Karpas-422 (cell line): ENCODE measurements at regions not wholly inside any gene's neighbourhood (a gene's known extent, or its start where the extent isn't known, plus 50 kb on each side); places are given as distances from the start of the nearest gene placed in this dataset.

Experiments
- DNase-seq: peaks from one replicate; pipeline ENCODE4 v3.0.0-alpha.2; 2015
- H2AFZ ChIP-seq: fragments of 200-600 bp; sonication (generic); 2 replicates; pipeline ENCODE4 v1.6.1; 2014; ENCODE audit warnings: antibody characterized with exemption, low read length, mixed read lengths
- H3K27ac ChIP-seq: fragments of 200-600 bp; sonication (generic); 2 replicates; pipeline ENCODE4 v1.5.1; 2014; ENCODE audit warnings: mild to moderate bottlenecking, low read length, moderate library complexity
- H3K27me3 ChIP-seq: fragments of 200-600 bp; sonication (generic); 2 replicates; pipeline ENCODE4 v1.6.1; 2014; ENCODE audit warnings: low read length, mixed read lengths
- H3K36me3 ChIP-seq: fragments of 200-600 bp; sonication (generic); 2 replicates; pipeline ENCODE4 v1.6.1; 2014; ENCODE audit warnings: low read length, mixed read lengths; ENCODE audit not compliant: insufficient read depth
- H3K4me1 ChIP-seq: fragments of 200-600 bp; sonication (generic); 2 replicates; pipeline ENCODE4 v1.6.1; 2014; ENCODE audit warnings: mild to moderate bottlenecking, low read length, mixed read lengths
- H3K4me2 ChIP-seq: fragments of 200-600 bp; sonication (generic); 2 replicates; pipeline ENCODE4 v1.6.1; 2014; ENCODE audit warnings: low read length, low read depth, mild to moderate bottlenecking; ENCODE audit not compliant: poor library complexity, severe bottlenecking
- H3K4me3 ChIP-seq: fragments of 200-600 bp; sonication (generic); 2 replicates; pipeline ENCODE4 v1.5.1; 2014; ENCODE audit warnings: mild to moderate bottlenecking, antibody characterized with exemption, low read length, mixed read lengths
- H3K79me2 ChIP-seq: fragments of 200-600 bp; sonication (generic); 2 replicates; pipeline ENCODE4 v1.6.1; 2014; ENCODE audit warnings: mild to moderate bottlenecking, low read length, mixed read lengths
- H3K9ac ChIP-seq: fragments of 200-600 bp; sonication (generic); 2 replicates; pipeline ENCODE4 v1.6.0; 2014; ENCODE audit warnings: low read length
- H3K9me2 ChIP-seq: fragments of 200-600 bp; sonication (generic), shearing (Covaris generic); replicated peaks from 2 replicates; pipeline ENCODE4 v1.6.0; 2014; ENCODE audit warnings: mild to moderate bottlenecking, low read length, moderate library complexity; ENCODE audit not compliant: insufficient read depth
- H3K9me3 ChIP-seq: fragments of 300-700, 200-600 bp; sonication (generic); 2 replicates; pipeline ENCODE4 v1.6.1; 2014; ENCODE audit warnings: low read length, mixed read lengths
- H4K20me1 ChIP-seq: fragments of 200-600 bp; sonication (generic); 2 replicates; pipeline ENCODE4 v1.6.1; 2014; ENCODE audit warnings: mild to moderate bottlenecking, antibody characterized with exemption, low read length, low read depth; ENCODE audit not compliant: insufficient read depth

DNA sequence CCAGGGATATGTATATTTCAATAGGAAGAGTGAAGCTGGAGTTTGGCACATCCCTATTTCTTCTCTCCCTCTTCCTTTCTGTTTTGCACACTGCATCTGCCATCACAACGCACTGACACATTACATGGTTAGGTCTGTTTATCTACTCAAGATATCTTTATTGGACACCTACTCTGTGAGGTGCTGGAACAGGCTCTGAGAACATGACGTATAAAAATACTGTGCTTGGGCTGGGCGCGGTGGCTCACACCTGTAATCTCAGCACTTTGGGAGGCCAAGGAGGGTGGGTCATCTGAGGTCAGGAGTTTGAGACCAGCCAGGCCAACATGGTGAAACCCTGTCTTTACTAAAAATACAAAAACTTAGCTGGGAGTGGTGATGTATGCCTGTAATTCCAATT, 653.3 kb downstream of the SLC4A3 start:
- Histone ChIP-seq H4K20me1 (no peaks in the 10 kb centered on the region), H3K27me3 (no peaks in the 10 kb centered on the region), H3K4me1 (no peaks in the 10 kb centered on the region), H2AFZ (no peak overlapping the region), H3K79me2 (no peaks in the 10 kb centered on the region), H3K36me3 (no peaks in the 10 kb centered on the region), H3K4me3 (no peak overlapping the region), H3K9me2 (no peaks in the 10 kb centered on the region), H3K4me2 (no peak overlapping the region), H3K9me3 (no peaks in the 10 kb centered on the region), H3K9ac (no peak overlapping the region), H3K27ac (no peak overlapping the region)
- DNase-seq, result no peak

DNA sequence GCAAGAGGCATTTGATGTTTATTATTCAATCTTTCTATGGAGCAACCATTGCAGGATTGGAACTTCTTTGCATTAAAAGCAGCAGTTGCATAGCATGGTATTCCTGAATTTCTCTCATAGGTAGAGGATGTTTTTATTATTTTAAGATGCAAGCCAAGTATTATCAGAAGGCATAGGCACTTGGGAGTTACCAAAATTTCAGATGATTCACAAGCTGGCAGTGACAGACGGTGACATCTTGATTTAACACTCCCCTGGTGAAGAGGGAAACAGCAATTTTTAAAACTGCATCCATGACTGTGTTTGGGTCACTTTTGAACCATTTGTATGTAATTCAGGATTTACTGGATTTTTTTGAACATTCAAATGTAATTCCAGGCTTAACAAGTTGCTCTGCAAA, 654.3 kb downstream of the SLC4A3 start:
- Histone ChIP-seq H2AFZ (no peak overlapping the region), H3K27ac (no peak overlapping the region), H3K27me3 (no peaks in the 10 kb centered on the region), H3K9me2 (no peaks in the 10 kb centered on the region), H3K36me3 (no peaks in the 10 kb centered on the region), H3K9ac (no peak overlapping the region), H3K79me2 (no peaks in the 10 kb centered on the region), H3K4me1 (no peaks in the 10 kb centered on the region), H4K20me1 (no peaks in the 10 kb centered on the region), H3K4me3 (no peak overlapping the region), H3K9me3 (no peaks in the 10 kb centered on the region), H3K4me2 (no peak overlapping the region)
- no peak for DNase-seq

DNA sequence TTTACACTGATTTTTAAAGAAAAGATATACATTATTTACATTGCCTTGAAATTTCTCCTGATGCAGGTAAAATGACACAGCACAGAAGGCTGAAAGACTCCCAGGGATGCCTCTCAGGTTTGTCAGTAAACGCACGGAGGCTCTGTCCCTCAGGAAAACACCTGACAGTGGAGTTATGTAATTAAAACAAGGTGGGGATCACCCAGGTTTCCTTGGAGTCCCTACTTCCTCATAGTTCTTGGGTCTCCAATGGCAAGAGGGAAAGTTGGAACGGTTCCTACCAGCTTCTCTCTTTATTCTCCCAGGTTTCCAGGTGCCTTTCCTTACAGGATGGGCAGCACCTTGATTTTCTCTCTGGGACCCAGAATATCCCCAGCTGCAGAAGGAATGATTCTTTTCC, 654.8 kb downstream of the SLC4A3 start:
- Histone ChIP-seq H3K27ac (no peak overlapping the region), H3K4me1 (no peaks in the 10 kb centered on the region), H3K36me3 (no peaks in the 10 kb centered on the region), H2AFZ (no peak overlapping the region), H3K4me2 (no peak overlapping the region), H3K79me2 (no peaks in the 10 kb centered on the region), H3K9me2 (no peaks in the 10 kb centered on the region), H3K27me3 (no peaks in the 10 kb centered on the region), H3K4me3 (no peak overlapping the region), H3K9me3 (no peaks in the 10 kb centered on the region), H4K20me1 (no peaks in the 10 kb centered on the region), H3K9ac (no peak overlapping the region)
- no peak for DNase-seq

DNA sequence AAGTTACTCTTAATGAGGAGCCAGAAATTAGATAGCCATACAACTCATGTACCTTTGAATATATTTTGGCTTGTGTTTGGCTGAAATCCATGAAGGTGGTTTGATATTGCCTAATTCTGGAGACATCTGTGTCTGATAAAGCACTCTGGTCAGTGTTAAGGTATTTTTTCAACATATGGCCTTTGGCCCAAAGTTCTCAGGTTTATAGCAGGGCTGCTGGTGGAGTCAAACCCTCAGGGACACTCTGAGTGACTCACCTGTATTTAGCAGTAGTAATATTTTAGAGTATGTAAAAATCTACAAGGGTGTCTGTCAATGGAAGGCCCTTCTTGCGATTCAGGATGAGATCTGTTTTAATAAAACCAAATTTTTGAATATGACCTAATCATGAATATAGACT, 666.5 kb downstream of the SLC4A3 start:
- Histone ChIP-seq H2AFZ (no peak overlapping the region), H3K4me1 (peaks cover 9% of the 10 kb centered on the region), H3K9ac (no peak overlapping the region), H3K4me2 (no peak overlapping the region), H3K27me3 (no peaks in the 10 kb centered on the region), H3K9me3 (no peaks in the 10 kb centered on the region), H3K79me2 (no peaks in the 10 kb centered on the region), H3K27ac (no peak overlapping the region), H3K36me3 (no peaks in the 10 kb centered on the region), H4K20me1 (no peaks in the 10 kb centered on the region), H3K4me3 (no peak overlapping the region), H3K9me2 (no peaks in the 10 kb centered on the region)
- no peak for DNase-seq

DNA sequence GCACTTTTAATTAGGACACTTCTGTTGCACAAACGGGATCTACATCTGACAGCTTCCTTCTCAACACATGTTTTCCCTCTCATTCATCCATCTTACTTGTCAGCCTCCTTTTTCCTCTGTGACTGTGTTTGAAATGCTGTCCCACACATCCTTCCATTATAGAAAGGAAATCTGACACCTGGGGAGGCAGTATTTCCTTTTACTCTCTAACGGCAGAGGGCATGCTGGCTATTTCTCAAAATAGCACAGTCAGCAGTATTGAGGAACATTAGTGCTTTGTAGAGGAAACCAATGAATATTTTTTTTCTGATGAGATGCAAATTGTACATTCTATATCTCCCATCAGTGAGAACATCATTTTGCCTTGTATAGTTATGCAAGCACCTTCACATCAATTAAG, 668.7 kb downstream of the SLC4A3 start:
- Histone ChIP-seq H3K9me2 (no peaks in the 10 kb centered on the region), H3K27me3 (no peaks in the 10 kb centered on the region), H3K4me3 (no peak overlapping the region), H3K9ac (no peak overlapping the region), H3K9me3 (no peaks in the 10 kb centered on the region), H3K36me3 (no peaks in the 10 kb centered on the region), H4K20me1 (no peaks in the 10 kb centered on the region), H3K27ac (no peak overlapping the region), H3K4me1 (peaks cover 9% of the 10 kb centered on the region), H2AFZ (no peak overlapping the region), H3K4me2 (no peak overlapping the region), H3K79me2 (no peaks in the 10 kb centered on the region)
- DNase-seq, result no peak

DNA sequence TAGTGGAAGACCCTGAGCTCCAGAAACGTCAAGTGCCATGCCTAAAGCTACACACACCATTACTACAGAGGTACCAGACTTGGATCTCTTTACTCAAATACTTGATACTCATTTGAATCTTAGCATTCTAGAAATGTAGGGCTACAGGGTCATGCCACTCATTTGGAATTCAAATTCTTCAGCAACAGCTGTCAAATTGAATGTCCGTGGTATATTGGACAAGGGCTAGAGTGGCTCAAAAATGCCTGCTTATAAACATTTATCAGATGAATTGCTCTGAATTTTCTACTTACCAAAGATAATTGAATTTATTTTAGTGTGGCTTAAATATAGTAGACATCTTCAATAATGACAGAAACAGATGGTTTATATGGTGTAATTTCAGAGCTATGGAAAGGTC, 669.7 kb downstream of the SLC4A3 start:
- no peak overlapping the region for H2AFZ ChIP-seq
- H3K27me3 ChIP-seq, result no peaks in the 10 kb centered on the region
- no peaks in the 10 kb centered on the region for H3K36me3 ChIP-seq
- no peaks in the 10 kb centered on the region for H3K79me2 ChIP-seq
- no peak overlapping the region for H3K4me3 ChIP-seq
- H3K4me2 ChIP-seq, result no peak overlapping the region
- H3K27ac ChIP-seq, result no peak overlapping the region
- no peaks in the 10 kb centered on the region for H4K20me1 ChIP-seq
- peaks cover 9% of the 10 kb centered on the region for H3K4me1 ChIP-seq
- H3K9me2 ChIP-seq, result no peaks in the 10 kb centered on the region
- no peaks in the 10 kb centered on the region for H3K9me3 ChIP-seq
- DNase-seq, result no peak
- no peak overlapping the region for H3K9ac ChIP-seq

DNA sequence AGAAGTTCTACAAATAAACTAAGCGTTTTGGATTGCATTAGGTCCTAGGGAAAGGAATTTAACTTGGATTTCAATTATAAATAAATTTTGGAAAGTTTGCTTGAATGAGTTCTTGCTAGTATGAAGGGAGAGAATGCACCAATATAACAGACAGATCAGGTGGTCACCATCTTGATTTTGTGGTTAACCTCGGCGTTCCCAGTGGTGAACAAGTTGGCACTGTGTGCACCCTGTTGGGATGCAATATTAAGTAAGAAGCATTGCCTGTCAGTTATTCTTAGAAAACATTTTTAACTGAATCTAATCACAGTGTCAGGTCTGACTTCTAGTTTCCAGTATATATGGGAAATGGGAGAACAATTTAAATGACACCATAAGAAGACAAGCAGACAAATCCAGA, 673.4 kb downstream of the SLC4A3 start:
- Histone ChIP-seq H3K79me2 (no peaks in the 10 kb centered on the region), H3K36me3 (no peaks in the 10 kb centered on the region), H3K9ac (no peak overlapping the region), H3K27ac (no peak overlapping the region), H4K20me1 (no peaks in the 10 kb centered on the region), H3K4me1 (peaks cover 9% of the 10 kb centered on the region), H3K9me3 (no peaks in the 10 kb centered on the region), H2AFZ (no peak overlapping the region), H3K9me2 (no peaks in the 10 kb centered on the region), H3K27me3 (no peaks in the 10 kb centered on the region), H3K4me3 (no peak overlapping the region), H3K4me2 (no peak overlapping the region)
- DNase-seq, result no peak

DNA sequence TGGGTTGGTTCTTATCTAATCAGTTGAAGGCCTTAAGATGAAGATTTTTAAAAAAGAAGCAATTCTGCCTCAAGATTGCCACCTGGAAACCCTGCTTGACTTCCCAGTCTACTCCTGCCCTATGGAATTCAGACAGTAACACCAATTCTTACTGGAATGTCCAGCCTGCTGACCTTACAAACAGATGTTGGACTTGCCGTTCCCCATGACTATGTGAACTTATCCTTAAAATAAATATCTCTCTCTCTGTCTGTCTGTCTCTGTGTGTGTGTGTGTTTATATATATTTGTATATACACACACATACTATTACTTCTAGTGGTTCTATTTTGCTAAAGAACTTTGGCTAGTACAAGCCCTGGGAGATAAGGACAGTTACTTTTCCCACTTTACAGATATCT, 675.3 kb downstream of the SLC4A3 start:
- no peaks in the 10 kb centered on the region for H3K36me3 ChIP-seq
- no peaks in the 10 kb centered on the region for H4K20me1 ChIP-seq
- no peak overlapping the region for H2AFZ ChIP-seq
- no peak overlapping the region for H3K4me3 ChIP-seq
- no peaks in the 10 kb centered on the region for H3K9me3 ChIP-seq
- H3K27ac ChIP-seq, result no peak overlapping the region
- H3K79me2 ChIP-seq, result no peaks in the 10 kb centered on the region
- no peaks in the 10 kb centered on the region for H3K9me2 ChIP-seq
- no peak overlapping the region for H3K4me2 ChIP-seq
- H3K9ac ChIP-seq, result no peak overlapping the region
- no peaks in the 10 kb centered on the region for H3K4me1 ChIP-seq
- H3K27me3 ChIP-seq, result no peaks in the 10 kb centered on the region
- no peak for DNase-seq

DNA sequence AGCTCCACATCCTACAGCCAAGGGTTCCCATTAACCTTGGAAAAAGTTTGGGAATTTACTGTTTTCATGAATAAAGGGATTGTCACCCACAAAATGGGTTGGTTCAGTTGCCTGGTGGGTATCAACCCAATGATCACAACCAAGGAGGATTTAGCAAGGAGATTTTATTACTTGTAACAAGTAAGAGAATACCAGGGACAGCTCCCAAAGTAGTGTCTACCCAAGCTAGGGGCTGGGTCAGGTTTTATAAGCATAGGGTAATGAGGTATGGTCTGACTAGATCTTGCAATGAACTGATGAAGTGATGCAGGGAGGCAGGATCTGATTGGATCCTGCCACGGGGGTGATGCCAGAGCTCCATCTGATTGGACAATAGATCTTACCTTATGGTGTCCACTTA, 681.8 kb downstream of the SLC4A3 start:
- H3K9me3 ChIP-seq, result no peaks in the 10 kb centered on the region
- no peak overlapping the region for H3K9ac ChIP-seq
- H3K4me3 ChIP-seq, result no peak overlapping the region
- DNase-seq, result no peak
- no peaks in the 10 kb centered on the region for H3K27me3 ChIP-seq
- H3K79me2 ChIP-seq, result no peaks in the 10 kb centered on the region
- H3K27ac ChIP-seq, result no peak overlapping the region
- no peaks in the 10 kb centered on the region for H3K4me1 ChIP-seq
- no peaks in the 10 kb centered on the region for H4K20me1 ChIP-seq
- H3K4me2 ChIP-seq, result no peak overlapping the region
- H3K9me2 ChIP-seq, result no peaks in the 10 kb centered on the region
- H2AFZ ChIP-seq, result no peak overlapping the region
- no peaks in the 10 kb centered on the region for H3K36me3 ChIP-seq
